Stimulated activated CD4-positive, alpha-beta T cell treated with anti-CD3 and anti-CD28 coated beads, Interleukin-1b, Interleukin-23, amount 100 ng/mL, for 24 hours (primary cell): ENCODE measurements at regions not wholly inside any gene's neighbourhood (a gene's known extent, or its start where the extent isn't known, plus 50 kb on each side); places are given as distances from the start of the nearest gene placed in this dataset.
"Not testable (repeated sequence)": the region's sequence is repeated elsewhere in the genome, so short reads cannot be mapped to it uniquely, and the experiment has no call there.

Source experiments
- DNase-seq, 4 experiments: peaks; one replicate each; pipeline ENCODE4 v3.0.0-alpha.2; 2020; ENCODE audit warnings: low read depth in 4 of 4, low spot score in 1 of 4

DNA sequence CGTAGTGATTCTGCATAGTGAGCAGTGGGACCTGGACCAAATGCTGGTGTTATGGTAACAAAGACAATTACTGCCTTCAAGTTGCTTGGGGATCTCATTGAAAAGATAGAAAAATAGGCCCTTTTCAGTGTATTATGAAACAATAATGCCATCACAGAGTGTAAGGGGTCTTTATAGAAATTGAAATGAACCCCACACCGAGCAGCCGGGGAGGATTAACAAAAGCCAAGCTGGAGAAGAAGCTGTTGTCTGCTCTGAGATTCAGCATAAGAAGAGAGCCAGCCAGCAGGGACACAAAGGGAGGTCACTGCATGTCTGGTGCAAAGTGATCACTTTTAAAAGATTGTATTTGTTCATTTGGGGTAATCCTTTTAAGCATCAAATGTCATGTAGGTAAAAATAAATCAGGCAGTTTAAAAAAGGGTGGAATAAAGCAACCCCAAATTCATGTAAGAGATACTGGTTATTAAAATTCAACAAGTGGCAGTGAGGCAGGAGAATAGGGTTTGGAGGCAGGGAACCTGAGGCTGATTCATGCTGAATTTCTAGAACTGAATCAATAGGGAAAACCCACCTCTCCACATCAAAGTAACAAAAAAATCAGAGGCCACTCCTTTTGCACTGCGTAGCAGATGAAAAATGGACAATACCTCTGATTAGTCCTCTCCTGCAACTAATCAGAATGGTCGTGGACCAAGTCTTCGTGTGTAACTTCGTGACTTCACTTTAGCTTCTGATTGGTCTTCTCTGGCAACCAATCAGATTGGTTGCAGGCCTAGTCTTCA, 1548.3 kb upstream of the SLC10A2 start:
- DNase-seq: no peak

GRCh38 chr13:104608331-104608730, 1542.1 kb upstream of the SLC10A2 start:
- no peak for DNase-seq

DNA sequence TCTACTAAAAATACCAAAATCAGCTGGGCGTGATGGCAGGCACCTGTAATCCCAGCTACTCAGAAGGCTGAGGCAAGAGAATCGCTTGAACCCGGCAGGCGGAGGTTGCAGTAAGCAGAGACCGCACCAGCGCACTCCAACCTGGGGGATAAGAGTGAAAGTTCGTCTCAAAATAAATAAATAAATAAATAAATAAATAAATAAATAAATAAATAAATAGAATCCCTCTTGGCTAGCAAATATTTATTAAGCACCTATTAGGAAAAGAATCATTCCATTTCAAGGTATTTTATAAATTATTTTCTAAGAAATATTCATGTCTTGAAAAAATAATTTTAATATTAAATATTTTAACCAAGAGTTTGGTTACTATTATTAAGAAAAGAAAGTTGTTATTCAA, 1539.2 kb upstream of the SLC10A2 start:
- not testable (repeated sequence) for DNase-seq

GRCh38 chr13:104597546-104598180, 1531.4 kb upstream of the SLC10A2 start:
- no peak for DNase-seq

GRCh38 chr13:104595511-104595910, 1529.3 kb upstream of the SLC10A2 start:
- DNase-seq: no peak

DNA sequence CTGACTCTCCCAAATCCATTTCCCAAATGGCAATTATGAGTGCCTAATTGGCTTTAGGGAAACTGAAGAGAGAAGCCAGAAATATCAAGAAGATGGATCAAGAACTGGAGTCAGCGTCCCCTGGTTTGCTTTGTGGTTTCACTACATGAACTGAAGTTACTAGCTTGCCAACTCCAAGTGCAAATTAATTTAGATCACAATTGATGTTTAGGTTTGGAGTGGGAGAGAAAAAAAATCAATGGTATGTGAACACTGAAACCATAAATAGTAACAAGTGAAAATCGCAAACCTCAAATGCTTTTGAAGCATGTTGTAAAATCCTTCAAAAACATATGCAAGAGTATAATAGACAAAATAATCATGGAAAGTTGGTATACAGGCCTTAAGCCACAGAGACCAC, 1528.6 kb upstream of the SLC10A2 start:
- no peak for DNase-seq

- no peak for DNase-seq
These were observed 1527.5 kb upstream of the SLC10A2 start for GRCh38 chr13:104593693-104594092.

GRCh38 chr13:104593251-104593576, 1527.0 kb upstream of the SLC10A2 start:
- no peak for DNase-seq

- DNase-seq: no peak
These were observed 1526.5 kb upstream of the SLC10A2 start for GRCh38 chr13:104592545-104593250.

DNA sequence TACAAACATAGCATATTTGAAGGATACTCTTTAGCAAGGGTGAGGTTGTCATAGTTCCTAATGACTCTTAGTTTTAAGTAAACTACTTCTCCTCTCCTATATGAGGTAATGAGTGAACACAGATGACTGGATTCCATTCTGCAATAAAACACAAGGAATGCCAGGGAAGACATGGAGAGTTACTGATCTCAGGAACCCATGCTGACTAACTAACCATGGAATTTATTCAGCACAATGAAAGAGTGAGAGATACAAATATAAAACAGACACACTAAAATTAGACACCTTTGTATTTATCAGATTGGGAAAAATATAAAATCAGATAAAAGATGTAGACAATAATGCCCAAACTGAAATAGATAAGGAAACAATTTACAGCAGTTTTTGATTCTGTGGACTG, 1525.9 kb upstream of the SLC10A2 start:
- DNase-seq: no peak

DNA sequence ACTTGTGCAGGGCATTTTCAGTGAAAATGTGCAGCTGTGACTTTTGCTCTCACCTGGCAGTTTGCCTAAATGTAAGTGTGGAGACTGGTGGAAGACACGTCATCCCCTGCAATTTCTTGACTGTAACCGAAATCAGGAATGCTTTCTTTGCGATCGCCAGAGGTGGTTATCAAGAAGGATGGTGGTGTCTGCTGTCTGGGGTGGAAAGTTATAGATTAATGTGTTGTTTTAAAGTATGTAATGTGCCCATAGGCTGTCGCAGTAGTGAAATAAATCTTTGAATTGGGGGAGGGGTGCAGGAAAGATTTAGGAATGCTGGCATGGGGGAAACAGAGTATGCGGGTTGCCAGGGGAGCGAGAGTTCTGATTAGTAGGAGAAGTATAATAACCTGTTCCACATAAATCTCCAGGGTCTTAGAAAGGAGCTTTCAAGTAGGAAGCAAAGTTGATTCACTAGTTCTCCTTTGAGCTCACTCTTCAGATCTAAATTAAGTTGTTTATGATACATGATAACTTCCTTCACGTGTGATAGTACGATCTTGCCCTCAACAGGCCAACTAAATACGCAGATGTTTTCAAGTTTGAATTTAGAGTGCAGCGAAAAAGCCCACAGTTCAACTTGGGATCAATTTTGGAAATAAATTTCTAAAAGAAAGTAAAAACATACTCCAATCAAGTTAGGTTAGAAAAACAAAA, 1520.0 kb upstream of the SLC10A2 start:
- DNase-seq: no peak

- no peak for DNase-seq
These were observed 1518.3 kb upstream of the SLC10A2 start for GRCh38 chr13:104584481-104584880.

DNA sequence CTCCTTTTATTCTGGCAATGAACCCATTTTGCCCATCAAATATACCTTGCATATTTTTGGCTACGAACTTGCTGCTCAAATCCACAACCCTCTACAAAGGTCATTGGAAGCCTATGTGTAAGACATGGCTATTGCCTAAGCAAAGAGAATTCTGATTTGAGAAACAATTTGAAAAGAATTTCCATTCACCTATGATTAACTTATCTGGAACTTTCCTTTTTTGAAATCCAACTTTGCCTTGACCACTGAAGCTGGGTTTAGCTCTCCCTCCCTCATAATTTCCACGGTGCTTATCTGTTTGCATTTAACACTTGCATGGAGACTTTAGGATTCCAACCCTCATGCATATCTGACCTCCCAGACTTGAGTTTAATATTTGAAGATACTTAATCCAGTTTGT, 1514.7 kb upstream of the SLC10A2 start:
- DNase-seq: no peak

GRCh38 chr13:104577071-104577815, 1511.0 kb upstream of the SLC10A2 start:
- no peak for DNase-seq

GRCh38 chr13:104571893-104572229, 1505.6 kb upstream of the SLC10A2 start:
- no peak for DNase-seq

DNA sequence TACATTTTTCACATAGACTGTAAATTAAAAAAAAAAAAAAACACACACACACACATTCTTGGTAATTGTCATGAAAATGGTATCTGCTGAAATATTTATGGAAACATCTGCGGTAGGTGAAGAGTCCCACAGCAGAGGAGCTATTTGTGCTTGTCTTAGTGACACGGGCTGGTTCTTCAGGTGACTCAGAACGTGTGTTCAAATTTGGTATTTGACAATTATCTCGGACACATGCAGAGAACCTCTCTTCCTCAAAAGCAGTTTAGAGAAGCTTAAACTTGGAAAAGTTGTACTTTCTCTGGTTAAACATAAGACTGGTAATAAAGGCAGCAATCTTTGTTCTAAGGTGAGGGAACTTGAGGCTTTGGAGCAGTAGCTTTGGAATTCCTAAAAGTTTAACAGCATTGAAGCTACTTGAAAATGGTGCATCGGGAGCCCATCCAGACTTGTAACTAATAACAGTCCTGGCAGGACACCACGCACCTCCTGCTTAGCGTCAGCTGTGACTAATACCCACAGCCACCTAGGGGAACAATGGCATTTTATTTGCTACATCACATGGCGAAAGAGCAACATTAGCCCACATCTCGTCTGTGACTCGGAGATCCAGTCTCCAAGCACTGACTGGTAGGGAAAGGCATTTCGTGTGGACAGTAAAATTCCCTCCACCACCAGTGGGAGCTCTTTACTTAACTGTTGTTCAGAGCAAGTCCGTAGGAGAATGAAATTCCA, 1505.1 kb upstream of the SLC10A2 start:
- DNase-seq: no peak

- DNase-seq: no peak
These were observed 1500.9 kb upstream of the SLC10A2 start for GRCh38 chr13:104567114-104567513.

DNA sequence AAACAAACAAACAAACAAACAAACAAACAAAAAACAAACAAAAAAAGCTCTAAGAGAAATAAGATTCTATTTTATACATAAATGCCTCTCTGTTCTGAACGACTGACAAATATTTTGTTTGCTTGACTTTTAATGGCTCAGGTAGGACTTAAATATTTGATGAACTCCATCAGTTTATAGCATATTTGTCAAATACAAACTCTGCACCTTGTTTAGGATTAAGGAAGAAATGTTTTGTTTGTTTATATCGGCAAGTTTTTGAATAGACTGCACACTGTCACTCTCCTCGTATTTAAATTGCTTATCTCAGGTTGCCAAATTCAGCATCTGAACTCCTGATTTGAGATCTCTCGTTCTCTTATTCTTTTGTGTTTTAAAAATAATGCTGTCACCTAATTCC, 1499.7 kb upstream of the SLC10A2 start:
- DNase-seq: no peak

GRCh38 chr13:104553896-104554295, 1487.7 kb upstream of the SLC10A2 start:
- no peak for DNase-seq

DNA sequence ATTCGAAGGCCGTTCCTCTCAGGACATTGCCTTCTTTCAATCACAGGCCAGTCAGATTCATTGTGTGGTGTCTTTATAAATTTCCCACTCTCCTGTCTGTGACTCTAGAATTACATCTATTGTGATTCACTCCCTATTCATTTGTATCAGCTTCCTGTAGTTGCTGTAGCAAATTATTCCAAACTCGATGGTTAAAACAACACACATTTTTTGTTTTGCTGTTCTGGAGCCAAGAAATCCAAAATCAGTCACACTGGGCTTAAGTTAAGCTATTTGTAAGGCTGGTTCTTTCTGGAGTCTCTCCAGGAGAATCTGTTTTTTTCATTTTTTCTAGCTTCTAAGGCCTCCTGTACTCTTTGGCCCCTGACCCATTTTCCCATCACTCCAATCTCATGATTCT, 1487.0 kb upstream of the SLC10A2 start:
- DNase-seq: no peak

- no peak for DNase-seq
These were observed 1468.6 kb upstream of the SLC10A2 start for GRCh38 chr13:104534847-104535246.
